Right ventricle myocardium inferior (tissue), 1 donor: ENCODE measurements at regions not wholly inside any gene's neighbourhood (a gene's known extent, or its start where the extent isn't known, plus 50 kb on each side); places are given as distances from the start of the nearest gene placed in this dataset.
"Not testable (repeated sequence)": the region's sequence is repeated elsewhere in the genome, so short reads cannot be mapped to it uniquely, and the experiment has no call there.

Experiments used
- ATAC-seq: fragments of 200-7000 bp; cut with Tn5 transposase; one replicate; pipeline ENCODE4 v1.9.1; 2020; ENCODE audit warnings: mild to moderate bottlenecking, moderate library complexity
- DNase-seq: peaks from one replicate; pipeline ENCODE4 v3.0.0; 2021; ENCODE audit errors: missing footprints
- intact Hi-C: fragments of 100-400 bp; cut with DNase I; formaldehyde crosslinking; loops from one replicate; pipeline ENCODE4 v1.11.0; 2022
- donor health status: DM: no; HTN: yes; CAD: no; lungs with severe emphysema.

DNA sequence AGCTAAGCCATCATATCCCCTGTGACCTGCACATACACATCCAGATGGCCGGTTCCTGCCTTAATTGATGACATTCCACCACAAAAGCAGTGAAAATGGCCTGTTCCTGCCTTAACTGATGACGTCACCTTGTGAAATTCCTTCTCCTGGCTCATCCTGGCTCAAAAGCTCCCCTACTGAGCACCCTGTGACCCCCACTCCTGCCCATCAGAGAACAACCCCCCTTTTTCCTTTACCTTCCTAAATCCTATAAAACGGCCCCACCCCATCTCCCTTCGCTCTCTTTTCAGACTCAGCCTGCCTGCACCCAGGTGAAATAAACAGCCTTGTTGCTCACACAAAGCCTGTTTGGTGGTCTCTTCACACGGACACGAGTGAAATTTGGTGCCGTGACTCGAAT is 543.8 kb upstream of the HTR2C start:
- intact Hi-C loops, ATAC-seq, DNase-seq: not testable (repeated sequence)

DNA sequence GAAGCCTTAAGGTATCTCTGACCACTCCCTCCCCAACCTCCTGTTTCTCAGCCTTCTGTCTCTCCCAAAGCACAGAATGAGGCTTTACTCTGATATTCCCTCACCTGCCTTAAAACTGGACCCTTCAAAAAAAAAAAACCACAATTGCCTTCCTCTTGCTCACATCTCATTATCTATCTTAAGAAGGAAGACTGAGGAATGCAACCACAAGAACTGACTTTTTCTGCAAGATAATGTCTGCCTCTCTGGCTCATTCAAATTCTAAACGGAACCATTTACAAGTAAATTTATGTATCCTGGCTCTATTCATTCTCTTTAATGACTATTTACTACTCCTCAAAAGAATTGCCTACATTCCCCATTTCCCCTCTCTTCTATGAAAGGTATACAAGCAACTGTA is 545.5 kb upstream of the HTR2C start:
- ATAC-seq (no peak), DNase-seq (no peak)
- intact Hi-C loops = no loop called here

DNA sequence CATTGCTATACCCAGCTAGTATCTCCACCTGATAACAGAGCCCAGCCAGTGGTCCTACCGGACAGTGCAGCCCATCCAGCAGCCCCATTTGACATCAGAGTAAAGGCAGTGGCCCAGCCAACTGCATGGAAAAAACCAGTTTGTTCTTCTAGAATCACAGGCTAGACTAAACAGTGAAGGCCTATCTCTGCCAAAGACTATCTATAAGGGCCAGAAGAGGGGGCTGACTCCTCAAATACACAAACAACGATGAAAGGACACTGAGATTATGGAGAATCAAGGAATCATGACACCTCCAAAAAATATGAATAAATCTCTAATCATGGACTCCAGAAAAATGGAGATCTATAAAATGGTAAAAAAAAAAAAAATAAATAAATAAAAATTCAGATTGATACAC is 546.4 kb upstream of the HTR2C start:
- ATAC-seq (no peak), DNase-seq (no peak)
- intact Hi-C loops = no loop called here

DNA sequence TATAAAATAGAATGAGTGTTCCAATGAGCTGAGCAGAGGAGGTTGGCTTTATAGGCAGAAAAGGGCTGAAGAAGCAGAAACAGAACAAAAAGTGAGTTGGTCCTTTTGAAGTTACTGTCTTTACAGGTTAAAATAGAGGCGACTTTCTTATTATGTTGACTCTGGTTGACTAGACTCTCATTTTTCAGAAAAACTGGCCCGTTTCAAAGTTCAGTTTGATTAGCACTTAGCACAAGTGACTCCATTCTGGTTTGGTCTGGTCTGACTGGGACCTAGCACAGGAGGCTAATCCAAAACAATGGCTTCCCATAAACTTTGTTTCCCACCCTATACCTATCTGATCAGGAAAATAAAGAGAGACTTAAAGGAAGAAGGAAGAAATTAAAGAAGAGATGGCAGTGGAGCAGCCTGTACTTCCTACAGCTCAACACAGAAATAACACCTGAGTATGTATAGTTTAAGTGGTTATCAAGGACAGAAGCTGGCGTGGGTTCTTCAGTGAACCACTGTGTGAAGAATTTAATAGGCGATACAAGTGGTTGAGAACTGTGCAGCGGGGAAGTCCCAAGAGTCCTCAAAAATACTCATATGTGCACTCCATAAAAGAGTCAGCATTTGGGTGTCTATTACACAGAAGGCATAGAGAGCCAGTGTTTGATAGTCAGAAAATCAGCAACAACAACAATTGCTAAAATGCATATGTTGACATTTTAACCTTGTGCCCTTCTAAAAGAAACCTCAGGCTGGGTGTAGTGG is 554.8 kb upstream of the HTR2C start:
- intact Hi-C loops = no loop called here
- no peak for ATAC-seq
- no peak for DNase-seq

DNA sequence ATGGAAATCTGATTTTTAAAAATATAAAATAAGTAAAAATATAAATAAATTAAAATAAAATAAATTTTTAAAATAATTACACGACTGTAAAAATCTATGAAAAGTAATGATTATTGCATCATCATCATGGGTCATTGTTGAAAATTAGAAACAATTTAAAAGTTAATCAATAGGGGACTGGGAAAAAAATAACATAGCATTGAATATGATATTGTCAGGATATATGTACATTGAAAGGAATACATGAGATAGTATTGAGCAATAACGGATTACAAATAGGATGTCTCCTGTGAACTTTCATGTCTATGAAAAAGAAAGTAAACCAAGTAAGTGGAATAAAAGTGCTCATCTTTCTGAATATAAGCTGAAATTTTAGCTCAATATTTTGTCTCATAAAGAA is 566.8 kb upstream of the HTR2C start:
- DNase-seq (no peak), ATAC-seq (no peak)
- intact Hi-C loops = no loop called here

DNA sequence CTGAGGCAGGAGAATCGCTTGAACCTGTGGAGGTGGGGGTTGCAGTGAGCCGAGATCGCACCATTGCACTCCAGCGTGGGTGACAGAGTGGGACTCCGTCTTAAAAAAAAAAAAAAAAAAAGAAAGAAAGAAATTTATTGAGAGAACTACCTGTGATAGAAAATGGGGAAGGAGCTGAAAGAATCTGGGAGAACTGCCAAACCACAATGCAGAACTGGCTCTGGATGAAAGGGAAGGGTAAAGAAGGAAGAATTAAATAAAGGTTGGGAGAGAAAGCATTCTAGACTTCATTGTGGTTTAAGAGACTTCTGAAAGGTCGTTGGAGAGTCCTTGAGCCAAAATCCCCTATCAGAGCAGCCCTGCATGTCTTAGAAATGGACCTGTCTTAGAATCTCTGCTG is 567.9 kb upstream of the HTR2C start:
- intact Hi-C loops = no loop called here
- DNase-seq = no peak
- no peak for ATAC-seq

DNA sequence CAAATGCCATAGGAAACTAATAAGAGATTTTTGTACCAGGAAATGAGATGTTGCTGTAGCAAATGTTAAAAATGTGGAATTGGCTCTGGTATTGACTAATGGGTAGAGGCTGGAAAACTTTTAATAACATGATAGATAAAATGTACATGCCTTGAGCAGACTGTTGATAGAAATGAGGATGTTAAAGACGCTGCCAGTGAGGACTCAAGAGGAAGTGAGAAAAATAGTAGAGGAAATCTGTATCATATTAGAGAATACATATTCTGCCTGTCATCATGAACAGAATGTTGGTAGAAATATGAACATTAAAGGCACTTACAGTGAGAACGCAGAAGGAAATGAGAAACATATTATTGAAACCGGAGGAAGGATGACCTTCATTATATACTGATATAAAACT is 577.2 kb upstream of the HTR2C start:
- intact Hi-C loops = no loop called here
- DNase-seq (no peak), ATAC-seq (no peak)

DNA sequence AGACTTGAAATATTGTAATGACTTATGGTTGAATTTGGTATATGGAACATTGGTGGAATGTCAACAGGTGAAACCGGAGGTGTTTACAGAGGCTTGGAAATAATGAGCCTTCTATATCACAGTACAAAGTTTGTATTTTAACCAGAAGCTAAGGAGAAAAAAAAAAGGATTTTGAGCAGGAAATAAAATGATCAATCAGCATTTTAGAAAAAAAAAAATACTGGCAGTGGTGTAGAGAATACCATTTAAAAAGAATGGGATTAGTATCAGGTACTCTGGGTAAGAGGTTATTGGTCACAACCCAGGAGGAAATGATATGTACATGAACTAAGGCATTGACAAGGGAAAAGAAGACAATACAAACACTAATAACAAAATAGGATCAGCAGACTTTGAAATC is 587.1 kb upstream of the HTR2C start:
- DNase-seq (no peak), ATAC-seq (no peak)
- intact Hi-C loops = no loop called here

DNA sequence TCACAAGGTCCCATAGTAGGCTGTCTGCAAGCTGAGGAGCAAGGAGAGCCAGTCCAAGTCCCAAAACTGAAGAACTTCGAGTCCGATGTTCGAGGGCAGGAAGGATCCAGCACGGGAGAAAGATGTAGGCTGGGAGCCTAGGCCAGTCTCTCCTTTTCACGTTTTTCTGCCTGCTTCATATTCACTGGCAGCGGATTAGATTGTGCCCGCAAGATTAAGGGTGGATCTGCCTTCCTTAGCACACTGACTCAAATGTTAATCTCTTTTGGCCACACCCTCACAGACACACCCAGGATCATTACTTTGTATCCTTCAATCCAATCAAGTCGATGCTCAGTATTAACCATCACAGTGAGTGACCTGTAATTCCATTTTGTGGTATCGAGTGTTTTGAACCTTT is 592.2 kb upstream of the HTR2C start:
- ATAC-seq, intact Hi-C loops, DNase-seq: not testable (repeated sequence)

DNA sequence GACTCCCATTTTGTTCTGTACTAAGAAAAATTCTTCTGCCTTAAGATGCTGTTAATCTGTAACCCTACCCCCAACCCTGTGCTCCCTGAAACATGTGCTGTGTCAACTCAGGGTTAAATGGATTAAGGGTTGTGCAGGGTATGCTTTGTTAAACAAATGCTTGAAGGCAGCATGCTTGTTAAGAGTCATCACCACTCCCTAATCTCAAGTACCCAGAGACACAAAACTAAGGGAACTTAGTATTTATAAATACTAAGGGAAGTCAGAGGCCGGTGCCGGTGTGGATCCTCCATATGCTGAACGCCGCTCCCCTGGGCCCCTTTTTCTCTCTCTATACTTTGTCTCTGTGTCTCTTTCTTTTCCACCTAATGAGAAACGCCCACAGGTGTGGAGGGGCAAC is 593.2 kb upstream of the HTR2C start:
- DNase-seq, intact Hi-C loops: not testable (repeated sequence)

DNA sequence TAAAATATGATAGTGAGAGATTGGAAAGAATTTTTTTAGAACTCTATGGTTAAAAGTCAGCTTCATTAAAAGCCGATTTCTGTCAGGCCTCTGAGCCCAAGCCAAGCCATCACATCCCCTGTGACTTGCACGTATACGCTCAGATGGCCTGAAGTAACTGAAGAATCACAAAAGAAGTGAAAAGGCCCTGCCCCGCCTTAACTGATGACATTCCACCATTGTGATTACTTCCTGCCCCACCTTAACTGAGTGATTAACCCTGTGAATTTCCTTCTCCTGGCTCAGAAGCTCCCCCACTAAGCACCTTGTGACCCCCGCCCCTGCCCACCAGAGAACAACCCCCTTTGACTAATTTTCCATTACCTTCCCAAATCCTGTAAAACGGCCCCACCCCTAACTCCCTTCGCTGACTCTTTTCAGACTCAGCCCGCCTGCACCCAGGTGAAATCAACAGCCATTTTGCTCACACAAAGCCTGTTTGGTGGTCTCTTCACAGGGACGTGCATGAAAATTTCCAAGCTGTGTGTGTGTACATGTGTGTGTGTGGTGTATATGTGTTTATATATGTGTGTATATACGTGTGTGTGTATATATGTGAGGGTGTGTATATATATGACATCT is 595.5 kb upstream of the HTR2C start:
- intact Hi-C loops, ATAC-seq, DNase-seq: not testable (repeated sequence)

More for the DNA sequence above, 593.2 kb upstream of the HTR2C start:
- ATAC-seq = not testable (repeated sequence)

DNA sequence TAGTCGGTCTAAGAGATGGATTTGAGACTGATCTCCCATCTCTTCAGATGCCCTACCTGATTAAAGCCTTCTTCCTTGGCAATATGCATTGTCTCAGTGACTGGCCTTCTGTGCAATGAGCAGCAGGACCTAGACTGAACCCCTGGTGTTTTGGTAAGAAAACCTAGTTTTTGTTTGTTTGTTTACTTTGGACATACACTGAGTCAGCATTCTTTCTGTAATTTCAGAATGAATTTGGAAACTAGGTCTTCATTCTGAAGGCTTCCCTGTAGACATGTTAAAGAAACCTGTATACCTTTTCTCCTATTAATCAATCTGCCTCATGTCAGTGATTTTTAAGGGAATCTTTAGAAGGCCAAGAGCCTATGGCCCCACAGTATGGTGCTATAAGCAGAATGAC is 597.5 kb upstream of the HTR2C start:
- intact Hi-C loops = no loop called here
- no peak for ATAC-seq
- DNase-seq = no peak

DNA sequence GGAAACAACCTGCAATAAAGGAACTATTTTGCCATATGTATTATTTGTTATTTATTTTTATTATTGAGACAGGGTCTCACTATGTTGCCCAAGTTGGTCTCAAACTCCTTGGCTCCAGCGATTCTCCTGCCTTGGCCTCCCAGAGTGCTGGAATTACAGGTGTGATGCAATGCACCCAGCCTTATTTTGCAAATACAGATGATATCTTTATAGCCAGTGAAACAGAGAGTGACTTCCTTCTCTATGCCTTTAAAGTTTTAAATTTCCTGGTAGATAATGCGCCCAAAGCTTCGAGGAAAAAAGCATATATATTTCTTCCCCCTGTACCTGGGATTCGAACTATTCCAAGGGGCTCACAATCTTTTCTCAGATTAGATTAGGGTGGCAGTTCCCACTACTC is 601.1 kb upstream of the HTR2C start:
- intact Hi-C loops = no loop called here
- no peak for DNase-seq
- no peak for ATAC-seq

DNA sequence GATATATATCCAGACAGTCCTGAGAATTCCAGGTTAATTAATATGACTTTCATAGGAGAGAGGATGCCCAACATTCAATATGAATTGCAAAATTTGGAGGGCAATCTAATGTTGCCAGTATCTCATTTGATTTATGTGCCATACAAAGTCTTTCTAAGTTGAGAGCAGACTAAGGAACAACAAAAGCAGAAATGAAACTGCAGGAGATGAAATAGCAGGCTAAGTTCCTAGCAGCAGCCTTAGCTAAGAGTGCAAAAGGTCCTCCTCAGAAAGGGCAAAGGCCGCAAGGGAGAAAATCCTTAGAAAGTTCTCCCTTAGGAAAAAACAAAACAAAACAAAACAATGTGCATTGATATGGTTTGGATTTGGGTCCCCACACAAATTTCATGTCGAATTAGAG is 602.9 kb upstream of the HTR2C start:
- ATAC-seq = no peak
- DNase-seq = no peak
- intact Hi-C loops = no loop called here

DNA sequence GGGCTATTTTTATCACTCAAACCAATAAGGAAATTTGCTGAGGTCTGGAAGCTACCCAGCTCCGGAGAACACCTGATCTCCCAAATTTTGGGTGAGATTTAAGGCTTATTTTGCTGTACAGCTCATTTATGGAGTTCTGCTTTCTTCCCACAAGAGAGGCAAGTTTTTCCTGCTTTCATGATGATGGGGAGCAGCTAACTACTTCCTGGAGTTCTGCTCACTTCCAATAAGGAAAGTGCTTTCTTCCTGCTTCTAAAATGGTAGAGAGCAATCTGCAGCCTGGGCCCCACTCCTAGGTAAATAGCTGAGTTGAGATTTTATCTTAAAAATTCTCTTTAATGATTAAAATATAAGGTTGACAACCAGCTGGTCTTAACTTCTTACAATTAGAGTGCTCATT is 606.0 kb upstream of the HTR2C start:
- ATAC-seq = no peak
- intact Hi-C loops = no loop called here
- DNase-seq = no peak

DNA sequence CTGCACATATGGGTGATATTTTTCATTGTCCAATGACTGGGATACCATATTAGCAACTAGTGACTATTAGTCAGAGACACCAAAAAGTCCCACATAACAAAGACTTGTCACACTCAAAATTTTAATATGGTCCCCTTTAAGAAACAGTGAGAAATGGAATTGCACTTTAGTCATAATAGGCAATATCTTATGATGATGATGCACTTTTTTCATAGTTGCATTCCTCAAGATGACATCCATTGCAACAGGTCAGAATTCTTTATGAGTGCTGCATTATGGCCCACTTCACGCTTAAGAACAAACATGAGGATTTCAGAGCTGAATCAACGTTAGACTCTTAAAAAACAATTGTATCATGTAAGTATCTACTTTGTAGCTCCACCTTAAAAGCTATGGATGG is 608.4 kb upstream of the HTR2C start:
- intact Hi-C loops = no loop called here
- ATAC-seq = no peak
- DNase-seq = no peak

DNA sequence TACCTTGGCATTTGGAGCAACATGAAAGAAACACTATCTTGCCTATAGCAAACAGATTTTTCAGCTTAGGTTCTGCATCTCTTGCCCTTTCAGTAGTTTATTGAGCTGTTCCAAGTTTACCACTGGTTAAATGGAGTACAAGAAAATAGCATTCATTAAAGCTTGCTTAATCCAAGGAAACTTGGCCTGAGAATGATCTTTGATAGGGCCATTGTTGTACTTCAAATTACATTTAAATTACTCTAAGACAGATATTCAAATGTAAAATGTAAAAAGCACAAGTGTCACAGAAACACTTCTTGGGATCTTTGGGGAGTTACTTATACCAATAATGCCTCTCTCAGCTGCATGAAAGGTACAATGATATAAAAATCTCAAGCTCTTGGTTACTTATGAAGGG is 609.0 kb upstream of the HTR2C start:
- intact Hi-C loops = no loop called here
- DNase-seq (no peak), ATAC-seq (no peak)

DNA sequence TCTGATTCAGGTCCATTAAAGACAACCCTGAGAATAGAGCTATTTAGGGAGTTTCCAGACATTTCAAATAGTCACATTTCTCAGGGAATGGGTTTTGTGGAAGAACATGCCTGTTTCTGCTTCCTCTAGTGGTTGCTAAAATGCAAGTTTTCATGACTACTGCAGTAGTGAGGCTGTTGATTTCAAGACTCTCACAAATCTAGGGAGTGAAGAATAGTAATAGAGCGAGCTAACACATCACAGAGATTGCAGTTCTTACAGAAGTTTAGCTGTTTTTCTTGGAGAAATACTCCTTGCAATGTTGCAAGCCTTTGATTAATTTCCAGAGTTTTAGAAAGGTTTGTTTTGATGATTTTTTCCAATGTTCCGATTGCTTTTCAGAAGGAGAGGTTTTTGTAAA is 610.2 kb upstream of the HTR2C start:
- no peak for ATAC-seq
- no peak for DNase-seq
- intact Hi-C loops = no loop called here

DNA sequence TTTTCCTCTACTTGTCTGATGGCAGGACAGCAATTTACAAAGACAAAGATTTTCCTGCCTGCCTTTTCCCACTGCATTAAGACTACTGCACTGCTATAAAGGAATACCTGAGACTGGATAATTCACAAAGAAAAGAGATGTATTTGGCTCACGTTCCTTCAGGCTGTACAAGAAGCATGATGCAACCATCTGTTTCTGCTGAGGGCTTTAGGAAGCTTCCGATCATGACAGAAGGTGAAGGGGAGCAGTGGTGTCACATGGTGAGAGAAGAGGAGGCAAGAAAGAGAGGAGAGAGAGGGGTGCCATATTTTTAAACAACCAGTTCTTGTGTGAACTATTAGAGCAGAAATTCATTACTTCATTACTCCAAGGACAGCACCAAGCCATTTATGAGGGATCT is 617.1 kb upstream of the HTR2C start:
- intact Hi-C loops = no loop called here
- ATAC-seq (no peak), DNase-seq (no peak)

DNA sequence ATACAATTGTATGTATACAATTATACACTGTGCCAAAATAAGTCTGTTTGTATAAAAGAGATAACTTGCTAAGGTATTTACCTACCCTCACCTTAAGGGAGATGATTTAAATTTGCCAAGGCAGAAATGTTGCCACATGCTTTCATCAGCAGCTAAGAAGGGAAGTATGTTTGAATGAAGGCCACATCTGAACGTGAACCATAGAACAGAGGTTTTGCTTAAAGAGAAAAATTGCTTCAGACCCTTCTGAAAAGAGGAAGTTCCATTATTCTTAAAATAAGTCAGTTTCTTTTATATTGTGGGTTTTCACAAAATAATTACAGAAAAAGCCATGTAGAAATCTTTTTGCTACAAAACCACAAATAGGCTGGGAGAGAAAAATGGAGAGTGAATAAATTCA is 621.5 kb upstream of the HTR2C start:
- no peak for DNase-seq
- no peak for ATAC-seq
- intact Hi-C loops = no loop called here
